Heart left ventricle (tissue), 16 donors: ENCODE measurements at regions not wholly inside any gene's neighbourhood (a gene's known extent, or its start where the extent isn't known, plus 50 kb on each side); places are given as distances from the start of the nearest gene placed in this dataset.
A peak's percentile ranks its signal among the peaks of the same experiment; 100 is the strongest.

Experiments
- ATAC-seq, 4 donors: fragments of 200-7000 bp; cut with Tn5 transposase; one replicate each; pipeline ENCODE4 v1.9.1; 2020 to 2022; ENCODE audit warnings: moderate library complexity in 4 of 4, mild to moderate bottlenecking in 3 of 4, moderate number of reproducible peaks in 1 of 4
- DNase-seq, 5 donors: peaks; one replicate each; pipeline ENCODE4 v3.0.0-alpha.2; 2020
- H3K27ac ChIP-seq, 12 donors: fragments of 200-600 bp; sonication (generic) in 4 of 12; one replicate each; pipeline versions ENCODE4 v1.5.0 to v1.8.0; 2016 to 2022; ENCODE audit warnings: mild to moderate bottlenecking in 2 of 12
- H3K27me3 ChIP-seq, 9 donors: fragments of 200-600 bp; sonication (generic) in 2 of 9; one replicate each; pipeline versions ENCODE4 v1.5.1 to v1.8.0; 2016 to 2022; ENCODE audit warnings: mild to moderate bottlenecking in 3 of 9
- H3K36me3 ChIP-seq, 9 donors: fragments of 200-600 bp; sonication (generic) in 2 of 9; one replicate each; pipeline versions ENCODE4 v1.5.0 to v1.8.0; 2018 to 2022; ENCODE audit warnings: mild to moderate bottlenecking in 2 of 9
- H3K4me1 ChIP-seq, 12 donors: fragments of 200-600 bp; sonication (generic) in 4 of 12; one replicate each; pipeline versions ENCODE4 v1.5.0 to v1.8.0; 2016 to 2022; ENCODE audit warnings: mild to moderate bottlenecking in 3 of 12
- H3K4me3 ChIP-seq, 12 donors: fragments of 200-600 bp; sonication (generic) in 4 of 12; one replicate each; pipeline versions ENCODE4 v1.5.0 to v1.8.0; 2017 to 2022; ENCODE audit warnings: mild to moderate bottlenecking in 9 of 12, moderate library complexity in 4 of 12
- H3K9me3 ChIP-seq, 12 donors: fragments of 200-600 bp; sonication (generic) in 4 of 12; one replicate each; pipeline versions ENCODE4 v1.5.0 to v1.8.0; 2016 to 2022; ENCODE audit warnings: mild to moderate bottlenecking in 1 of 12
- CTCF ChIP-seq, 12 donors: fragments of 200-600 bp; sonication (generic) in 4 of 12; IDR thresholded peaks; one replicate each; pipeline versions ENCODE4 v1.5.0 to v1.8.0; 2018 to 2022; ENCODE audit warnings: antibody characterized with exemption in 12 of 12, mild to moderate bottlenecking in 5 of 12
- POLR2A ChIP-seq, 2 donors: fragments of 450-650 bp; IDR thresholded peaks; one replicate each; pipeline ENCODE4 v1.6.1; 2017; ENCODE audit warnings: antibody characterized with exemption in 2 of 2, mild to moderate bottlenecking in 2 of 2, moderate library complexity in 2 of 2
- WGBS, 4 donors: extraction: QIAGEN DNeasy Blood & Tissue Kit in 2 of 4; methylation state at CpG; one replicate each; pipeline versions ENCODE4 v1.1.5 to v1.1.7; 2013 to 2018; 5-methylcytosine and 5-hydroxymethylcytosine counted together
- intact Hi-C, 10 donors: fragments of 100-400 bp; cut with DNase I; formaldehyde crosslinking; loops; one replicate each; pipeline versions ENCODE4 v1.11.1 to v1.14.2; 2022
- donor health status: ischemic (EF 13 %, LVEDD 7.1; RV severe dilation, severe dysfunction).
- donor health status: healthy with polysubstance abuse.
- donor health status: DM: no; HTN: yes; CAD: no.
- donor health status: DM: no; HTN: no; CAD: no.
- donor health status: ischemic (EF 25% LVEDD 6.9; RV normal size, moderate dysfunction).
- donor health status: ischemic (EF 25% LVEDD 5.7; RV mildly dilated, moderate dysfunction).
- donor health status: healthy.
- donor health status: DM: yes; HTN: yes; CAD: no.
- donor health status: ischemic (EF 35%, LVEDD 5.7; RV mildly dilated, moderate dysfunction).
- donor health status: nonischemic (EF 11% LVEDD 7.7; RV severe dilation, severe dysfunction).
- donor health status: DM: yes; HTN: yes; CAD: no.
- donor health status: PGD.
- donor health status: ischemic (EF 29% LVEDD 5.4; RV normal size, mild dysfunction).
- donor health status: nonischemic (EF 23%, LVEDD 6.1; RV moderate dilation, normal function).

GRCh38 chr12:124726596-124727263, 136.9 kb downstream of the SCARB1 start:
- ATAC-seq, result no peak
- intact Hi-C loops, result loop anchor here in 1 of 10 donors (5.0 kb wide), 1 partner anchor 39 kb away; no protein-coding TSS in a partner anchor

GRCh38 chr12:124725597-124726237, 137.9 kb downstream of the SCARB1 start:
- DNase-seq (peak in 1 of 5 donors; percentile 28), ATAC-seq (no peak)
- 77 to 88% (median 84%) methylated on average over 7 of the region's 7 CpGs for WGBS, 4 donors
- TF ChIP-seq CTCF (IDR thresholded peaks at IDR 0.05), result no peak
- TF ChIP-seq POLR2A (IDR thresholded peaks at IDR 0.05), result no peak
- Histone ChIP-seq H3K4me3 (peak overlapping the region in 1 of 12 donors; percentile 8), H3K9me3 (no peaks in the 10 kb centered on the region), H3K36me3 (no peaks in the 10 kb centered on the region), H3K4me1 (peaks cover under 1 to 64% (median 9%) of the 10 kb centered on the region in 12 donors), H3K27me3 (no peaks in the 10 kb centered on the region), H3K27ac (peak overlapping the region in 7 of 12 donors; percentile 3 to 93 (median 36))
- intact Hi-C loops, result loop anchor here in 1 of 10 donors (5.0 kb wide), 1 partner anchor 38 kb away; no protein-coding TSS in a partner anchor

More at GRCh38 chr12:124726596-124727263, 136.9 kb downstream of the SCARB1 start:
- TF ChIP-seq CTCF (IDR thresholded peaks at IDR 0.05) (no peak), POLR2A (IDR thresholded peaks at IDR 0.05) (no peak)
- H3K4me1 ChIP-seq, result peaks cover 0 to 62% (median 12%) of the 10 kb centered on the region in 12 donors
- peaks cover 0 to 2% (median 0%) of the 10 kb centered on the region in 12 donors for H3K9me3 ChIP-seq
- H3K27ac ChIP-seq, result peak overlapping the region in 10 of 12 donors; percentile 31 to 93 (median 58)
- H3K36me3 ChIP-seq, result no peaks in the 10 kb centered on the region
- no peaks in the 10 kb centered on the region for H3K27me3 ChIP-seq
- peak in 2 of 5 donors; percentile 13 to 32 for DNase-seq
- 82 to 91% (median 84%) methylated on average over 8 of the region's 8 CpGs for WGBS, 4 donors
- H3K4me3 ChIP-seq, result no peak overlapping the region

- WGBS, 4 donors, result 91 to 94% (median 94%) methylated on average over 9 of the region's 9 CpGs
- no peaks in the 10 kb centered on the region for H3K27me3 ChIP-seq
- DNase-seq (peak in 1 of 5 donors; percentile 13), ATAC-seq (no peak)
- intact Hi-C loops, result loop anchor here in 1 of 10 donors (5.0 kb wide), 1 partner anchor 38 kb away; no protein-coding TSS in a partner anchor
- H3K36me3 ChIP-seq, result no peaks in the 10 kb centered on the region
- no peak for TF ChIP-seq CTCF (IDR thresholded peaks at IDR 0.05)
- TF ChIP-seq POLR2A (IDR thresholded peaks at IDR 0.05), result no peak
- H3K9me3 ChIP-seq, result no peaks in the 10 kb centered on the region
- H3K4me1 ChIP-seq, result peaks cover 0 to 64% (median 12%) of the 10 kb centered on the region in 12 donors
- peak overlapping the region in 1 of 12 donors; percentile 93 for H3K27ac ChIP-seq
- H3K4me3 ChIP-seq, result peak overlapping the region in 1 of 12 donors; percentile 8
Measured at GRCh38 chr12:124725099-124725498, 138.6 kb downstream of the SCARB1 start.

GRCh38 chr12:124722878-124723277, 140.8 kb downstream of the SCARB1 start:
- TF ChIP-seq POLR2A (IDR thresholded peaks at IDR 0.05) (no peak), CTCF (IDR thresholded peaks at IDR 0.05) (no peak)
- intact Hi-C loops, result no loop called here
- no peaks in the 10 kb centered on the region for H3K27me3 ChIP-seq
- no peaks in the 10 kb centered on the region for H3K36me3 ChIP-seq
- no peaks in the 10 kb centered on the region for H3K9me3 ChIP-seq
- H3K4me3 ChIP-seq, result no peak overlapping the region
- no peak overlapping the region for H3K27ac ChIP-seq
- ATAC-seq, result no peak
- WGBS, 4 donors, result 85 to 93% (median 89%) methylated on average over 3 of the region's 3 CpGs
- no peak for DNase-seq
- peaks cover 0 to 75% (median 15%) of the 10 kb centered on the region in 12 donors for H3K4me1 ChIP-seq
